H1 (cell line): ENCODE measurements at regions not wholly inside any gene's neighbourhood (a gene's known extent, or its start where the extent isn't known, plus 50 kb on each side); places are given as distances from the start of the nearest gene placed in this dataset.

ENCODE experiments used
- CTCF ChIA-PET: fragments of 300-600 bp; sonication (Branson Sonifier 250); formaldehyde crosslinking; loops from one replicate; lab custom pipeline; 2021; ENCODE audit not compliant: partially characterized antibody; lab: Charles Lee
- POLR2A ChIA-PET: fragments of 300-600 bp; sonication (Branson Sonifier 250); formaldehyde crosslinking; loops from one replicate; lab custom pipeline; 2021; ENCODE audit warnings: inconsistent platforms; ENCODE audit not compliant: partially characterized antibody; lab: Charles Lee
- DNase-seq, 2 experiments: peaks; one replicate each; pipeline versions ENCODE4 v3.0.0 to v3.0.0-alpha.2; 2010 to 2022; ENCODE audit warnings: low spot score in 2 of 2, low read depth in 1 of 2, mixed read lengths in 1 of 2
- FAIRE-seq: peaks from 2 replicates; lab custom pipeline; 2011; peaks lifted over from hg19 to GRCh38; lab: Jason Lieb, UNC
- H2AFZ ChIP-seq: 2 replicates; pipeline ENCODE4 v1.8.1; 2012; ENCODE audit warnings: low read length, inconsistent platforms
- H2AK5ac ChIP-seq: 2 replicates; pipeline ENCODE4 v1.6.1; 2013; ENCODE audit warnings: low read depth, low read length
- H2BK120ac ChIP-seq: replicated peaks from 2 replicates; pipeline ENCODE3; 2013; ENCODE audit warnings: low read depth, low read length, inconsistent platforms
- H2BK12ac ChIP-seq: 2 replicates; pipeline ENCODE4 v1.6.1; 2013; ENCODE audit warnings: low read depth, low read length
- H2BK15ac ChIP-seq: 2 replicates; pipeline ENCODE4 v1.6.1; 2013; ENCODE audit warnings: low read length
- H2BK20ac ChIP-seq: 2 replicates; pipeline ENCODE4 v1.6.1; 2013; ENCODE audit warnings: low read length
- H2BK5ac ChIP-seq: 2 replicates; pipeline ENCODE4 v1.6.1; 2013; ENCODE audit warnings: low read depth, low read length
- H3K14ac ChIP-seq: 2 replicates; pipeline ENCODE4 v1.6.1; 2013; ENCODE audit warnings: inconsistent platforms; ENCODE audit not compliant: insufficient read length
- H3K18ac ChIP-seq: 2 replicates; pipeline ENCODE4 v1.6.1; 2013; ENCODE audit warnings: low read length; ENCODE audit errors: extremely low read depth
- H3K23ac ChIP-seq: 2 replicates; pipeline ENCODE4 v1.6.1; 2013; ENCODE audit warnings: inconsistent platforms; ENCODE audit not compliant: insufficient read length
- H3K23me2 ChIP-seq: 2 replicates; pipeline ENCODE4 v1.6.1; 2013; ENCODE audit warnings: low read depth, low read length
- H3K27ac ChIP-seq: 2 replicates; pipeline ENCODE4 v1.6.1; 2011; ENCODE audit warnings: low read depth, low read length, inconsistent platforms
- H3K27me3 ChIP-seq, 4 experiments: replicated peaks in 1 of 4; 1 replicate in 1 of 4; 2 replicates in 3 of 4; pipeline versions ENCODE4 v1.6.1 to v1.8.1; 2011 to 2013; ENCODE audit warnings: low read length in 3 of 4, mild to moderate bottlenecking in 3 of 4, inconsistent platforms in 2 of 4, mixed read lengths in 2 of 4, moderate library complexity in 1 of 4; ENCODE audit not compliant: control insufficient read depth in 3 of 4, insufficient read depth in 3 of 4; ENCODE audit errors: extremely low read depth in 1 of 4
- H3K36me3 ChIP-seq, 4 experiments: 2 replicates each; pipeline versions ENCODE4 v1.6.1 to v1.8.1; 2011 to 2013; ENCODE audit warnings: mild to moderate bottlenecking in 4 of 4, low read length in 3 of 4, moderate library complexity in 2 of 4, control low read depth in 1 of 4, inconsistent platforms in 1 of 4; ENCODE audit not compliant: insufficient read depth in 4 of 4, control insufficient read depth in 2 of 4
- H3K4ac ChIP-seq: replicated peaks from 2 replicates; pipeline ENCODE3; 2013; ENCODE audit warnings: low read length, low read depth, mixed read lengths, inconsistent platforms; ENCODE audit not compliant: insufficient read length
- H3K4me1 ChIP-seq, 4 experiments: replicated peaks in 1 of 4; 1 replicate in 1 of 4; 2 replicates in 3 of 4; pipeline versions ENCODE4 v1.6.1 to v1.8.1; 2011 to 2013; ENCODE audit warnings: low read length in 3 of 4, inconsistent platforms in 2 of 4, mixed read lengths in 1 of 4; ENCODE audit not compliant: insufficient read depth in 4 of 4, control insufficient read depth in 3 of 4
- H3K4me2 ChIP-seq, 2 experiments: 2 replicates each; pipeline versions ENCODE4 v1.6.1 to v1.8.1; 2011 to 2013; ENCODE audit warnings: low read depth in 2 of 2, low read length in 2 of 2, control low read depth in 1 of 2, inconsistent platforms in 1 of 2, mild to moderate bottlenecking in 1 of 2; ENCODE audit not compliant: insufficient read depth in 1 of 2
- H3K4me3 ChIP-seq, 4 experiments: fragments of 200-600, 300-600 bp in 1 of 4; sonication (generic), shearing (Covaris generic), sonication (Bioruptor Twin) in 1 of 4; 2 replicates each; pipeline versions ENCODE4 v1.5.1 to v1.8.1; 2011 to 2016; ENCODE audit warnings: low read length in 4 of 4, low read depth in 3 of 4, control low read depth in 2 of 4, inconsistent platforms in 2 of 4, mild to moderate bottlenecking in 2 of 4, mixed read lengths in 1 of 4, moderate library complexity in 1 of 4; ENCODE audit not compliant: insufficient read depth in 2 of 4; ENCODE audit errors: extremely low read depth in 1 of 4
- H3K56ac ChIP-seq: replicated peaks from 2 replicates; pipeline ENCODE3; 2013; ENCODE audit warnings: low read depth, mild to moderate bottlenecking, mixed read lengths, low read length, inconsistent platforms; ENCODE audit not compliant: insufficient read length
- H3K79me1 ChIP-seq: 2 replicates; pipeline ENCODE4 v1.6.1; 2013; ENCODE audit warnings: low read depth, low read length, control low read depth
- H3K79me2 ChIP-seq, 2 experiments: 2 replicates each; pipeline versions ENCODE4 v1.6.1 to v1.8.1; 2012 to 2013; ENCODE audit warnings: low read length in 2 of 2, mild to moderate bottlenecking in 2 of 2, inconsistent platforms in 1 of 2; ENCODE audit not compliant: insufficient read depth in 2 of 2, control insufficient read depth in 1 of 2
- H3K9ac ChIP-seq, 4 experiments: replicated peaks in 1 of 4; 1 replicate in 1 of 4; 2 replicates in 3 of 4; pipeline versions ENCODE4 v1.6.1 to v1.8.1; 2011 to 2013; ENCODE audit warnings: low read depth in 3 of 4, low read length in 3 of 4, control low read depth in 2 of 4, mild to moderate bottlenecking in 2 of 4, moderate library complexity in 2 of 4, inconsistent platforms in 1 of 4; ENCODE audit errors: extremely low read depth in 1 of 4
- H3K9me3 ChIP-seq, 2 experiments: 2 replicates each; pipeline versions ENCODE4 v1.6.1 to v1.8.1; 2012 to 2013; ENCODE audit warnings: mild to moderate bottlenecking in 2 of 2, moderate library complexity in 2 of 2, control low read depth in 1 of 2, inconsistent platforms in 1 of 2, low read depth in 1 of 2, low read length in 1 of 2, mixed read lengths in 1 of 2; ENCODE audit not compliant: insufficient read depth in 2 of 2
- H4K20me1 ChIP-seq, 2 experiments: replicated peaks in 1 of 2; 2 replicates each; pipeline versions ENCODE3 to v1.8.1; 2011 to 2013; ENCODE audit warnings: inconsistent platforms in 2 of 2, low read length in 2 of 2, mild to moderate bottlenecking in 1 of 2; ENCODE audit not compliant: insufficient read depth in 2 of 2, control insufficient read depth in 1 of 2
- H4K5ac ChIP-seq: 2 replicates; pipeline ENCODE4 v1.6.1; 2013; ENCODE audit warnings: low read length, low read depth, mixed read lengths, inconsistent platforms; ENCODE audit not compliant: insufficient read length
- H4K8ac ChIP-seq: 2 replicates; pipeline ENCODE4 v1.8.0; 2013; ENCODE audit warnings: mild to moderate bottlenecking, moderate library complexity, low read length, inconsistent platforms; ENCODE audit not compliant: insufficient read depth; ENCODE audit errors: extremely low read depth
- H4K91ac ChIP-seq: replicated peaks from 2 replicates; pipeline ENCODE3; 2013; ENCODE audit warnings: low read length, mixed read lengths, inconsistent platforms; ENCODE audit not compliant: insufficient read length
- CBX5 ChIP-seq: fragments of 300-800, 300-1000 bp; sonication (generic); IDR thresholded peaks from 2 replicates; pipeline ENCODE4 v1.7.1; 2016; ENCODE audit warnings: antibody characterized with exemption, low read length, low read depth
- CHD2 ChIP-seq: IDR thresholded peaks from 2 replicates; pipeline ENCODE4 v1.6.1; 2012; ENCODE audit warnings: low read length, improper control_type of control experiment
- CTCF ChIP-seq, 3 experiments: IDR thresholded peaks; 1 replicate in 2 of 3; 2 replicates in 1 of 3; pipeline versions ENCODE4 v1.5.1 to v1.6.1; 2011; ENCODE audit warnings: low read length in 3 of 3, mild to moderate bottlenecking in 3 of 3, inconsistent platforms in 2 of 3, low read depth in 1 of 3, moderate library complexity in 1 of 3; ENCODE audit not compliant: insufficient read depth in 1 of 3; ENCODE audit errors: control extremely low read depth in 1 of 3
- EGR1 ChIP-seq: IDR thresholded peaks from 2 replicates; pipeline ENCODE4 v1.6.1; 2011; ENCODE audit warnings: low read depth, low read length, borderline replicate concordance
- GTF2F1 ChIP-seq: IDR thresholded peaks from 2 replicates; pipeline ENCODE4 v1.6.1; 2012; ENCODE audit warnings: low read depth, low read length, improper control_type of control experiment, borderline replicate concordance
- PHF8 ChIP-seq: fragments of 200-600 bp; sonication (generic); conservative IDR thresholded peaks from 2 replicates; pipeline ENCODE4 v1.7.1; 2012; ENCODE audit warnings: low read depth, mild to moderate bottlenecking, inconsistent platforms, low read length, moderate library complexity
- WGBS, 2 experiments: shearing (Covaris generic) in 1 of 2; methylation state at CpG; one replicate each; pipeline versions ENCODE4 v1.1.6 to v1.1.7; 2013 to 2015; ENCODE audit warnings: low lambda C conversion rate in 2 of 2, mixed read lengths in 2 of 2, inconsistent platforms in 1 of 2, low coverage in 1 of 2, missing lambda C conversion rate in 1 of 2; ENCODE audit not compliant: insufficient replicate concordance in 2 of 2, insufficient coverage in 1 of 2, insufficient read length in 1 of 2; ENCODE audit errors: extremely low coverage in 1 of 2, missing lambda C conversion rate in 1 of 2; 5-methylcytosine and 5-hydroxymethylcytosine counted together

DNA sequence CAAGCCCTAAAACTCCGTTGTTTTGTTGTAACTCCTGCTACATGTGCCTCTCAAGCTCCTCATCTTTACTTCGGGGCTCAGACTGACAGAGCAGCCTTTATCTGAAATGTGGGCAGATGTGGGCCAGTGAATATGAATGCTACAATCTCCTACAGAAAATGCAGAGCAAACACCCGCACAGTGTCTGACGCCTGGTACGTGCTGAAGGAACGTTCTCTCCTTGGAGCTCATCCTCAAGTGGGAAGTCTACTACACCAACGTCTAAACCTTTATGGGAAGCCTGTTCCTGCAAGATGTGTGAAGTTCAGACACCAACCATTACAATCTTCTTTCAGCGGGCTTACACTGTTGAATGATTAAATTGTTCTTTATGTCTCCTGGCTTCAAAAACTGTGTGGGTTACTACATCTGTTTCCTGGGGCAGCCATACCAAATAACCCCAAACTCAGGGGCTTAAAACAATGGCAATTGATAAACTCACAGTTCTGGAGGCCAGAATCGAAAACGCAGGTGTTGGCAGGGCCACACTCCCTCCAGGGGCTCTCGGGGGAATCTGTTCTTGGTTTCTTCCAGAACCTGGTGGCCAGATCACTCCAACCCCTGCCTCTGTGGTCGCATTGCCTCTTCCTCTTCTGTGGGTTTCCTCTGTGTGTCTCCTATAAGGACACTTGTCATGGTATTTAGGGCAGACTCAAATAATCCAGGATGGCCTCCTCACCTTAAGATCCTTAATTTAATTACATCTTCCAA, 179.7 kb upstream of the PLXNC1 start:
- no peak overlapping the region for H3K4ac ChIP-seq
- no peak overlapping the region for H2AFZ ChIP-seq
- TF ChIP-seq GTF2F1 (no peak), CHD2 (no peak), CBX5 (no peak), EGR1 (no peak), CTCF (IDR thresholded peaks at IDR 0.05; ENCODE audit: control extremely low read depth in 1 of 3, insufficient read depth in 1 of 3, low read depth in 1 of 3, low read length in 3 of 3) (no peak), PHF8 (no peak)
- TF ChIP-seq, all 59 proteins: peak for 0
- Histone ChIP-seq H3K9ac (no peak overlapping the region), H2BK120ac (no peak overlapping the region), H3K14ac (no peak overlapping the region), H2BK5ac (no peak overlapping the region), H3K79me1 (no peaks in the 10 kb centered on the region), H3K23ac (no peak overlapping the region), H3K79me2 (no peaks in the 10 kb centered on the region), H3K9me3 (no peaks in the 10 kb centered on the region), H3K27ac (no peak overlapping the region), H4K20me1 (no peaks in the 10 kb centered on the region), H2AK5ac (no peak overlapping the region), H4K5ac (no peak overlapping the region), H3K4me3 (no peak overlapping the region), H3K18ac (no peak overlapping the region), H2BK15ac (no peak overlapping the region), H3K4me2 (no peak overlapping the region), H2BK20ac (no peak overlapping the region), H4K91ac (no peak overlapping the region), H3K27me3 (no peaks in the 10 kb centered on the region), H4K8ac (no peak overlapping the region), H3K56ac (no peak overlapping the region), H3K36me3 (no peaks in the 10 kb centered on the region), H2BK12ac (0 out of 2 replicates have a peak overlapping the region, but pooled peaks have one; percentile 42), H3K23me2 (peaks cover 2% of the 10 kb centered on the region; the same call in 1 of the 2 replicates), H3K4me1 (no peaks in the 10 kb centered on the region)
- CTCF ChIA-PET = interaction anchor here (0.6 to 1.6 kb wide), 4 partner anchors 23 to 466 kb away, joined by 3 to 5 read pairs (median 4); no protein-coding TSS in a partner anchor
- DNase-seq = no peak
- POLR2A ChIA-PET = no interaction called here
- WGBS, 2 experiments = 91% methylated on average over 12 of the region's 12 CpGs; no CpG with 5 or more reads in 1 of the 2 experiments
- no peak for FAIRE-seq
